ENCODE measurements at regions not wholly inside any gene's neighbourhood (a gene's known extent, or its start where the extent isn't known, plus 50 kb on each side); places are given as distances from the start of the nearest gene placed in this dataset.

DNA sequence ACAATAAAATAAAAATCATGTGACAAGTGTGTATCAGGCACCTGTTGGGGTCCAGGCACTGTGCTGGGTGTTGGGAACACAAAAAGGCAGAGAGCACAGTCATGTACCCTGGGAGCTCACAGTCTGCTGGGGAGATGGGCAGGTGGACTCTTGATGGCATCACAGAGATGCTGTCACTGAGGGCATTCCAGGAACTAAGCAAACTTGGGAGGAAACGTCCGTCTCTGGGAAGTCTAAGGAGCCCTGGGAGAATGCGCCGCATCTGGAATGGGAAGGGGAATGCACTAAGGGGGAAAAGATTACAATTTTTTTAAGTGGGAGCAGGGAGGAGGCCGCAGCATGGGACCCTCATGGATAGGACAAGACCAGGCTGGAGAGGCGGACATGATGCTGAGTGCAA lies 80.9 kb upstream of the ZNF423 start:
- TF ChIP-seq, protein P1, sequence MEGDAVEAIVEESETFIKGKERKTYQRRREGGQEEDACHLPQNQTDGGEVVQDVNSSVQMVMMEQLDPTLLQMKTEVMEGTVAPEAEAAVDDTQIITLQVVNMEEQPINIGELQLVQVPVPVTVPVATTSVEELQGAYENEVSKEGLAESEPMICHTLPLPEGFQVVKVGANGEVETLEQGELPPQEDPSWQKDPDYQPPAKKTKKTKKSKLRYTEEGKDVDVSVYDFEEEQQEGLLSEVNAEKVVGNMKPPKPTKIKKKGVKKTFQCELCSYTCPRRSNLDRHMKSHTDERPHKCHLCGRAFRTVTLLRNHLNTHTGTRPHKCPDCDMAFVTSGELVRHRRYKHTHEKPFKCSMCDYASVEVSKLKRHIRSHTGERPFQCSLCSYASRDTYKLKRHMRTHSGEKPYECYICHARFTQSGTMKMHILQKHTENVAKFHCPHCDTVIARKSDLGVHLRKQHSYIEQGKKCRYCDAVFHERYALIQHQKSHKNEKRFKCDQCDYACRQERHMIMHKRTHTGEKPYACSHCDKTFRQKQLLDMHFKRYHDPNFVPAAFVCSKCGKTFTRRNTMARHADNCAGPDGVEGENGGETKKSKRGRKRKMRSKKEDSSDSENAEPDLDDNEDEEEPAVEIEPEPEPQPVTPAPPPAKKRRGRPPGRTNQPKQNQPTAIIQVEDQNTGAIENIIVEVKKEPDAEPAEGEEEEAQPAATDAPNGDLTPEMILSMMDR (IDR thresholded peaks at IDR 0.05): no peak
- no peak for TF ChIP-seq ZFX (IDR thresholded peaks at IDR 0.05; ENCODE audit: borderline replicate concordance)
